ENCODE measurements at regions not wholly inside any gene's neighbourhood (a gene's known extent, or its start where the extent isn't known, plus 50 kb on each side); places are given as distances from the start of the nearest gene placed in this dataset.

- no peaks in the 10 kb centered on the region for H3K4me1 ChIP-seq
- no peak overlapping the region for H3K4me3 ChIP-seq
- intact Hi-C loops (cut with micrococcal nuclease), result no loop called here
- H3K9me3 ChIP-seq (replicated peaks), result no peaks in the 10 kb centered on the region
- no peak for DNase-seq
- H3K36me3 ChIP-seq, result no peaks in the 10 kb centered on the region
- no peak for TF ChIP-seq CTCF (IDR thresholded peaks at IDR 0.05; ENCODE audit: borderline replicate concordance)
- no peaks in the 10 kb centered on the region for H3K27me3 ChIP-seq (ENCODE audit: low read depth)
- no peak overlapping the region for H3K27ac ChIP-seq (replicated peaks)
These were observed 354.4 kb downstream of the TUSC7 start for GRCh38 chr3:117063930-117064329.

GRCh38 chr3:117068301-117068700 lies 358.7 kb downstream of the TUSC7 start:
- Histone ChIP-seq H3K27ac (replicated peaks) (no peak overlapping the region), H3K36me3 (no peaks in the 10 kb centered on the region), H3K9me3 (replicated peaks) (no peaks in the 10 kb centered on the region), H3K4me3 (no peak overlapping the region), H3K27me3 (ENCODE audit: low read depth) (no peaks in the 10 kb centered on the region), H3K4me1 (no peaks in the 10 kb centered on the region)
- intact Hi-C loops (cut with micrococcal nuclease), result no loop called here
- no peak for TF ChIP-seq CTCF (IDR thresholded peaks at IDR 0.05; ENCODE audit: borderline replicate concordance)
- no peak for DNase-seq

- intact Hi-C loops (cut with micrococcal nuclease), result no loop called here
- no peak for DNase-seq
- no peaks in the 10 kb centered on the region for H3K36me3 ChIP-seq
These were observed 365.2 kb downstream of the TUSC7 start for GRCh38 chr3:117074826-117075225.

GRCh38 chr3:117079997-117080396 lies 370.4 kb downstream of the TUSC7 start:
- Histone ChIP-seq H3K27ac (replicated peaks) (no peak overlapping the region), H3K36me3 (no peaks in the 10 kb centered on the region), H3K4me1 (no peaks in the 10 kb centered on the region), H3K4me3 (no peak overlapping the region), H3K27me3 (ENCODE audit: low read depth) (no peaks in the 10 kb centered on the region), H3K9me3 (replicated peaks) (no peaks in the 10 kb centered on the region)
- DNase-seq, result no peak
- no peak for TF ChIP-seq CTCF (IDR thresholded peaks at IDR 0.05; ENCODE audit: borderline replicate concordance)
- intact Hi-C loops (cut with micrococcal nuclease), result no loop called here

More at GRCh38 chr3:117074826-117075225, 365.2 kb downstream of the TUSC7 start:
- H3K27ac ChIP-seq (replicated peaks), result no peak overlapping the region
- H3K9me3 ChIP-seq (replicated peaks), result no peaks in the 10 kb centered on the region
- no peaks in the 10 kb centered on the region for H3K27me3 ChIP-seq (ENCODE audit: low read depth)
- no peaks in the 10 kb centered on the region for H3K4me1 ChIP-seq
- H3K4me3 ChIP-seq, result no peak overlapping the region
- no peak for TF ChIP-seq CTCF (IDR thresholded peaks at IDR 0.05; ENCODE audit: borderline replicate concordance)

- no peaks in the 10 kb centered on the region for H3K9me3 ChIP-seq (replicated peaks)
- no peak overlapping the region for H3K27ac ChIP-seq (replicated peaks)
- H3K36me3 ChIP-seq, result no peaks in the 10 kb centered on the region
- no peak for DNase-seq
- H3K4me1 ChIP-seq, result no peaks in the 10 kb centered on the region
- H3K4me3 ChIP-seq, result no peak overlapping the region
- intact Hi-C loops (cut with micrococcal nuclease), result no loop called here
- no peak for TF ChIP-seq CTCF (IDR thresholded peaks at IDR 0.05; ENCODE audit: borderline replicate concordance)
- H3K27me3 ChIP-seq (ENCODE audit: low read depth), result no peaks in the 10 kb centered on the region
These were observed 371.3 kb downstream of the TUSC7 start for GRCh38 chr3:117080872-117081271.

GRCh38 chr3:117084277-117084676 lies 374.7 kb downstream of the TUSC7 start:
- Histone ChIP-seq H3K36me3 (no peaks in the 10 kb centered on the region), H3K9me3 (replicated peaks) (no peaks in the 10 kb centered on the region), H3K27me3 (ENCODE audit: low read depth) (no peaks in the 10 kb centered on the region), H3K4me1 (no peaks in the 10 kb centered on the region), H3K4me3 (no peak overlapping the region), H3K27ac (replicated peaks) (no peak overlapping the region)
- intact Hi-C loops (cut with micrococcal nuclease), result no loop called here
- no peak for DNase-seq
- no peak for TF ChIP-seq CTCF (IDR thresholded peaks at IDR 0.05; ENCODE audit: borderline replicate concordance)
